Stimulated activated naive CD8-positive, alpha-beta T cell treated with anti-CD3 and anti-CD28 coated beads, Interleukin-15, Interleukin-2, amounts not matched to agents 100 ng/mL and 50 ng/mL, for 24 hours (primary cell): ENCODE measurements at regions not wholly inside any gene's neighbourhood (a gene's known extent, or its start where the extent isn't known, plus 50 kb on each side); places are given as distances from the start of the nearest gene placed in this dataset.

ENCODE experiments used
- H3K27ac Mint-ChIP-seq: one replicate; pipeline ENCODE4 v1.8.0; 2021; ENCODE audit warnings: mild to moderate bottlenecking, mixed read lengths
- H3K27me3 Mint-ChIP-seq: one replicate; pipeline ENCODE4 v1.8.0; 2021; ENCODE audit warnings: mixed read lengths
- H3K36me3 Mint-ChIP-seq: one replicate; pipeline ENCODE4 v1.8.0; 2021; ENCODE audit warnings: low read depth, mixed read lengths
- H3K4me1 Mint-ChIP-seq: one replicate; pipeline ENCODE4 v1.8.0; 2021; ENCODE audit warnings: low read depth, mixed read lengths
- H3K4me3 Mint-ChIP-seq: one replicate; pipeline ENCODE4 v1.8.0; 2021; ENCODE audit warnings: mild to moderate bottlenecking, mixed read lengths
- H3K9me3 Mint-ChIP-seq: one replicate; pipeline ENCODE4 v1.8.0; 2021; ENCODE audit warnings: mixed read lengths

GRCh38 chr12:115478505-115478904 is 794.5 kb upstream of the TBX3 start:
- Mint-ChIP-seq H3K4me3 (no peak overlapping the region), H3K9me3 (peaks cover 4% of the 10 kb centered on the region), H3K36me3 (no peaks in the 10 kb centered on the region), H3K27me3 (no peaks in the 10 kb centered on the region), H3K4me1 (no peaks in the 10 kb centered on the region), H3K27ac (no peak overlapping the region)

GRCh38 chr12:115474539-115475353 is 790.8 kb upstream of the TBX3 start:
- Mint-ChIP-seq H3K27ac (no peak overlapping the region), H3K9me3 (no peaks in the 10 kb centered on the region), H3K4me1 (no peaks in the 10 kb centered on the region), H3K27me3 (no peaks in the 10 kb centered on the region), H3K36me3 (no peaks in the 10 kb centered on the region), H3K4me3 (no peak overlapping the region)

- no peak overlapping the region for H3K4me3 Mint-ChIP-seq
- no peaks in the 10 kb centered on the region for H3K27me3 Mint-ChIP-seq
- H3K4me1 Mint-ChIP-seq: no peaks in the 10 kb centered on the region
- H3K9me3 Mint-ChIP-seq: no peaks in the 10 kb centered on the region
- no peaks in the 10 kb centered on the region for H3K36me3 Mint-ChIP-seq
- no peak overlapping the region for H3K27ac Mint-ChIP-seq
These were observed 789.4 kb upstream of the TBX3 start for GRCh38 chr12:115473257-115473956.

GRCh38 chr12:115472852-115473251 is 788.9 kb upstream of the TBX3 start:
- H3K27ac Mint-ChIP-seq: no peak overlapping the region
- no peaks in the 10 kb centered on the region for H3K36me3 Mint-ChIP-seq
- H3K4me3 Mint-ChIP-seq: no peak overlapping the region
- H3K27me3 Mint-ChIP-seq: no peaks in the 10 kb centered on the region
- H3K9me3 Mint-ChIP-seq: no peaks in the 10 kb centered on the region
- no peaks in the 10 kb centered on the region for H3K4me1 Mint-ChIP-seq

- Mint-ChIP-seq H3K9me3 (no peaks in the 10 kb centered on the region), H3K27ac (no peak overlapping the region), H3K4me3 (no peak overlapping the region), H3K36me3 (no peaks in the 10 kb centered on the region), H3K4me1 (no peaks in the 10 kb centered on the region), H3K27me3 (no peaks in the 10 kb centered on the region)
These were observed 787.0 kb upstream of the TBX3 start for GRCh38 chr12:115470977-115471376.

- no peaks in the 10 kb centered on the region for H3K27me3 Mint-ChIP-seq
- no peak overlapping the region for H3K4me3 Mint-ChIP-seq
- no peaks in the 10 kb centered on the region for H3K9me3 Mint-ChIP-seq
- H3K27ac Mint-ChIP-seq: no peak overlapping the region
- no peaks in the 10 kb centered on the region for H3K36me3 Mint-ChIP-seq
- no peaks in the 10 kb centered on the region for H3K4me1 Mint-ChIP-seq
These were observed 786.6 kb upstream of the TBX3 start for GRCh38 chr12:115470526-115470925.

- no peak overlapping the region for H3K27ac Mint-ChIP-seq
- H3K4me1 Mint-ChIP-seq: no peaks in the 10 kb centered on the region
- H3K27me3 Mint-ChIP-seq: no peaks in the 10 kb centered on the region
- H3K4me3 Mint-ChIP-seq: no peak overlapping the region
- no peaks in the 10 kb centered on the region for H3K36me3 Mint-ChIP-seq
- H3K9me3 Mint-ChIP-seq: peaks cover 3% of the 10 kb centered on the region
These were observed 784.1 kb upstream of the TBX3 start for GRCh38 chr12:115468087-115468510.

GRCh38 chr12:115467531-115467930 is 783.6 kb upstream of the TBX3 start:
- Mint-ChIP-seq H3K4me3 (no peak overlapping the region), H3K27ac (no peak overlapping the region), H3K4me1 (no peaks in the 10 kb centered on the region), H3K36me3 (no peaks in the 10 kb centered on the region), H3K9me3 (peaks cover 3% of the 10 kb centered on the region), H3K27me3 (no peaks in the 10 kb centered on the region)

- Mint-ChIP-seq H3K4me1 (no peaks in the 10 kb centered on the region), H3K27me3 (no peaks in the 10 kb centered on the region), H3K27ac (no peak overlapping the region), H3K4me3 (no peak overlapping the region), H3K36me3 (no peaks in the 10 kb centered on the region), H3K9me3 (peaks cover 7% of the 10 kb centered on the region)
These were observed 782.1 kb upstream of the TBX3 start for GRCh38 chr12:115466076-115466475.

- Mint-ChIP-seq H3K27me3 (peaks cover under 1% of the 10 kb centered on the region), H3K4me1 (no peaks in the 10 kb centered on the region), H3K36me3 (no peaks in the 10 kb centered on the region), H3K27ac (no peak overlapping the region), H3K9me3 (peaks cover 7% of the 10 kb centered on the region), H3K4me3 (no peak overlapping the region)
These were observed 780.7 kb upstream of the TBX3 start for GRCh38 chr12:115464661-115465060.

- Mint-ChIP-seq H3K9me3 (peaks cover 7% of the 10 kb centered on the region), H3K4me1 (no peaks in the 10 kb centered on the region), H3K4me3 (no peak overlapping the region), H3K27me3 (peaks cover 3% of the 10 kb centered on the region), H3K36me3 (no peaks in the 10 kb centered on the region), H3K27ac (no peak overlapping the region)
These were observed 780.2 kb upstream of the TBX3 start for GRCh38 chr12:115464111-115464581.

- peaks cover 3% of the 10 kb centered on the region for H3K27me3 Mint-ChIP-seq
- H3K27ac Mint-ChIP-seq: no peak overlapping the region
- H3K9me3 Mint-ChIP-seq: peaks cover 12% of the 10 kb centered on the region
- no peaks in the 10 kb centered on the region for H3K4me1 Mint-ChIP-seq
- no peak overlapping the region for H3K4me3 Mint-ChIP-seq
- no peaks in the 10 kb centered on the region for H3K36me3 Mint-ChIP-seq
These were observed 777.4 kb upstream of the TBX3 start for GRCh38 chr12:115461401-115461800.

GRCh38 chr12:115457798-115458197 is 773.8 kb upstream of the TBX3 start:
- no peaks in the 10 kb centered on the region for H3K4me1 Mint-ChIP-seq
- peaks cover 9% of the 10 kb centered on the region for H3K9me3 Mint-ChIP-seq
- no peak overlapping the region for H3K4me3 Mint-ChIP-seq
- H3K36me3 Mint-ChIP-seq: no peaks in the 10 kb centered on the region
- no peak overlapping the region for H3K27ac Mint-ChIP-seq
- H3K27me3 Mint-ChIP-seq: peaks cover 8% of the 10 kb centered on the region

GRCh38 chr12:115456946-115457689 is 773.1 kb upstream of the TBX3 start:
- no peak overlapping the region for H3K27ac Mint-ChIP-seq
- no peaks in the 10 kb centered on the region for H3K36me3 Mint-ChIP-seq
- peaks cover 15% of the 10 kb centered on the region for H3K27me3 Mint-ChIP-seq

GRCh38 chr12:115455268-115455681 is 771.3 kb upstream of the TBX3 start:
- H3K9me3 Mint-ChIP-seq: peaks cover 5% of the 10 kb centered on the region
- peaks cover 7% of the 10 kb centered on the region for H3K4me1 Mint-ChIP-seq
- H3K27ac Mint-ChIP-seq: no peak overlapping the region
- H3K36me3 Mint-ChIP-seq: no peaks in the 10 kb centered on the region
- H3K27me3 Mint-ChIP-seq: peaks cover 24% of the 10 kb centered on the region
- H3K4me3 Mint-ChIP-seq: no peak overlapping the region

More at GRCh38 chr12:115456946-115457689, 773.1 kb upstream of the TBX3 start:
- H3K9me3 Mint-ChIP-seq: peaks cover 9% of the 10 kb centered on the region
- H3K4me3 Mint-ChIP-seq: no peak overlapping the region
- peaks cover 4% of the 10 kb centered on the region for H3K4me1 Mint-ChIP-seq
